H9 (cell line): ENCODE measurements at regions not wholly inside any gene's neighbourhood (a gene's known extent, or its start where the extent isn't known, plus 50 kb on each side); places are given as distances from the start of the nearest gene placed in this dataset.

Experiments used
- DNase-seq: peaks from one replicate; pipeline ENCODE4 v3.0.0-alpha.2; 2017
- H2AFZ ChIP-seq: one replicate; pipeline ENCODE4 v1.6.1; 2013; ENCODE audit warnings: mild to moderate bottlenecking, low read length, control low read depth, moderate library complexity
- H2AK5ac ChIP-seq: 2 replicates; pipeline ENCODE4 v1.6.1; 2013; ENCODE audit warnings: low read length, control low read depth, mixed read lengths; ENCODE audit not compliant: insufficient read length
- H2BK120ac ChIP-seq: one replicate; pipeline ENCODE4 v1.6.1; 2013; ENCODE audit warnings: low read depth, mild to moderate bottlenecking, low read length, control low read depth, inconsistent platforms; ENCODE audit not compliant: poor library complexity, severe bottlenecking
- H2BK12ac ChIP-seq: 2 replicates; pipeline ENCODE4 v1.6.1; 2013; ENCODE audit warnings: low read length, control low read depth, mixed read lengths, low read depth; ENCODE audit not compliant: insufficient read length
- H2BK15ac ChIP-seq: 2 replicates; pipeline ENCODE4 v1.6.1; 2013; ENCODE audit warnings: low read depth, low read length, control low read depth
- H2BK20ac ChIP-seq: one replicate; pipeline ENCODE4 v1.6.1; 2013; ENCODE audit warnings: low read depth, mild to moderate bottlenecking, low read length, control low read depth, inconsistent platforms; ENCODE audit not compliant: poor library complexity, severe bottlenecking
- H2BK5ac ChIP-seq: 2 replicates; pipeline ENCODE4 v1.6.1; 2013; ENCODE audit warnings: low read length, control low read depth, mixed read lengths; ENCODE audit not compliant: insufficient read length
- H3K14ac ChIP-seq: 2 replicates; pipeline ENCODE4 v1.6.1; 2013; ENCODE audit warnings: low read length, control low read depth; ENCODE audit not compliant: insufficient read depth
- H3K18ac ChIP-seq: 2 replicates; pipeline ENCODE4 v1.6.1; 2013; ENCODE audit warnings: low read depth, mild to moderate bottlenecking, mixed read lengths, low read length, control low read depth; ENCODE audit not compliant: insufficient read length
- H3K23ac ChIP-seq: 2 replicates; pipeline ENCODE4 v1.6.1; 2013; ENCODE audit warnings: low read length, control low read depth, mixed read lengths, low read depth; ENCODE audit not compliant: insufficient read length
- H3K23me2 ChIP-seq: 2 replicates; pipeline ENCODE4 v1.6.1; 2013; ENCODE audit warnings: low read depth, mild to moderate bottlenecking, mixed read lengths, low read length, control low read depth; ENCODE audit not compliant: insufficient read length, poor library complexity, severe bottlenecking
- H3K27ac ChIP-seq: 2 replicates; pipeline ENCODE4 v1.5.1; 2013; ENCODE audit warnings: low read length, control low read depth, mixed read lengths, low read depth; ENCODE audit not compliant: insufficient read length
- H3K27me3 ChIP-seq: 2 replicates; pipeline ENCODE4 v1.6.1; 2013; ENCODE audit warnings: low read length, control low read depth, inconsistent platforms; ENCODE audit not compliant: insufficient read depth
- H3K4ac ChIP-seq: 2 replicates; pipeline ENCODE4 v1.6.1; 2013; ENCODE audit warnings: low read depth, mild to moderate bottlenecking, control low read depth, inconsistent platforms, low read length, moderate library complexity
- H3K4me1 ChIP-seq: 2 replicates; pipeline ENCODE4 v1.6.1; 2013; ENCODE audit warnings: low read length, control low read depth, inconsistent platforms; ENCODE audit not compliant: insufficient read depth
- H3K4me2 ChIP-seq: 2 replicates; pipeline ENCODE4 v1.6.1; 2013; ENCODE audit warnings: low read length, control low read depth, mixed read lengths; ENCODE audit not compliant: insufficient read length, insufficient read depth
- H3K56ac ChIP-seq: 2 replicates; pipeline ENCODE4 v1.6.1; 2013; ENCODE audit warnings: low read depth, mild to moderate bottlenecking, mixed read lengths, low read length, control low read depth; ENCODE audit not compliant: insufficient read length
- H3K79me1 ChIP-seq: 2 replicates; pipeline ENCODE4 v1.6.1; 2013; ENCODE audit warnings: low read depth, mild to moderate bottlenecking, moderate library complexity, low read length, control low read depth, inconsistent platforms; ENCODE audit not compliant: insufficient read depth, poor library complexity, severe bottlenecking
- H3K79me2 ChIP-seq: 2 replicates; pipeline ENCODE4 v1.6.1; 2013; ENCODE audit warnings: low read length, control low read depth, inconsistent platforms; ENCODE audit not compliant: insufficient read depth
- H3K9ac ChIP-seq: 2 replicates; pipeline ENCODE4 v1.6.1; 2013; ENCODE audit warnings: low read length, control low read depth, mixed read lengths; ENCODE audit not compliant: insufficient read length; ENCODE audit errors: extremely low read depth
- H3K9me3 ChIP-seq: one replicate; pipeline ENCODE4 v1.6.1; 2013; ENCODE audit warnings: low read depth, low read length, inconsistent platforms; ENCODE audit not compliant: control insufficient read depth
- H3T11ph ChIP-seq: one replicate; pipeline ENCODE4 v1.6.1; 2013; ENCODE audit warnings: mild to moderate bottlenecking, low read length, control low read depth, inconsistent platforms
- H4K20me1 ChIP-seq: one replicate; pipeline ENCODE4 v1.6.1; 2013; ENCODE audit not compliant: control insufficient read depth, insufficient read length, insufficient read depth
- H4K5ac ChIP-seq: 2 replicates; pipeline ENCODE4 v1.6.1; 2013; ENCODE audit warnings: low read depth, mild to moderate bottlenecking, mixed read lengths, low read length, control low read depth; ENCODE audit not compliant: insufficient read length
- H4K8ac ChIP-seq: replicated peaks from 2 replicates; pipeline ENCODE4 v1.6.1; 2013; ENCODE audit warnings: low read length, control low read depth, mixed read lengths, low read depth; ENCODE audit not compliant: insufficient read length
- H4K91ac ChIP-seq: 2 replicates; pipeline ENCODE4 v1.6.1; 2013; ENCODE audit warnings: low read depth, mild to moderate bottlenecking, moderate library complexity, mixed read lengths, low read length, control low read depth; ENCODE audit not compliant: insufficient read length
- H3K27ac Mint-ChIP-seq, 3 experiments: 2 replicates in 2 of 3; 3 replicates in 1 of 3; pipeline ENCODE4 v1.8.0; 2020 to 2021; ENCODE audit warnings: mixed read lengths in 3 of 3, mild to moderate bottlenecking in 1 of 3, moderate library complexity in 1 of 3
- H3K27me3 Mint-ChIP-seq: 2 replicates; pipeline ENCODE4 v1.8.0; 2021; ENCODE audit warnings: low read depth, mild to moderate bottlenecking, moderate library complexity, mixed read lengths
- H3K36me3 Mint-ChIP-seq, 3 experiments: 2 replicates in 2 of 3; 3 replicates in 1 of 3; pipeline ENCODE4 v1.8.0; 2020 to 2021; ENCODE audit warnings: low read depth in 3 of 3, mixed read lengths in 3 of 3; ENCODE audit not compliant: insufficient read depth in 1 of 3
- H3K4me1 Mint-ChIP-seq, 2 experiments: 2 replicates each; pipeline ENCODE4 v1.8.0; 2020; ENCODE audit warnings: mixed read lengths in 2 of 2
- H3K4me3 Mint-ChIP-seq, 2 experiments: 2 replicates in 1 of 2; 3 replicates in 1 of 2; pipeline ENCODE4 v1.8.0; 2020 to 2021; ENCODE audit warnings: mild to moderate bottlenecking in 2 of 2, mixed read lengths in 2 of 2, moderate library complexity in 1 of 2
- H3K9me3 Mint-ChIP-seq, 2 experiments: 2 replicates in 1 of 2; 3 replicates in 1 of 2; pipeline ENCODE4 v1.8.0; 2020; ENCODE audit warnings: mild to moderate bottlenecking in 2 of 2, mixed read lengths in 2 of 2, moderate library complexity in 1 of 2
- CTCF ChIP-seq: fragments of 200-600 bp; sonication (generic); conservative IDR thresholded peaks from 3 replicates; pipeline ENCODE4 v1.8.0; 2021; ENCODE audit warnings: antibody characterized with exemption, mild to moderate bottlenecking

- Histone ChIP-seq H2BK15ac (no peak overlapping the region), H2BK20ac (no peak overlapping the region), H4K20me1 (no peaks in the 10 kb centered on the region), H3K4me2 (no peak overlapping the region), H3K23ac (no peak overlapping the region), H3K27me3 (no peaks in the 10 kb centered on the region), H3K4me1 (no peaks in the 10 kb centered on the region), H3K79me1 (no peaks in the 10 kb centered on the region), H3K79me2 (no peaks in the 10 kb centered on the region), H3K4ac (no peak overlapping the region), H2BK12ac (no peak overlapping the region), H3K56ac (no peak overlapping the region), H2BK120ac (no peak overlapping the region), H3K14ac (no peak overlapping the region), H2BK5ac (no peak overlapping the region), H3K27ac (no peak overlapping the region), H3K23me2 (no peaks in the 10 kb centered on the region), H4K91ac (no peak overlapping the region), H4K5ac (no peak overlapping the region), H3K18ac (no peak overlapping the region), H3T11ph (no peak overlapping the region), H2AFZ (no peak overlapping the region), H2AK5ac (no peak overlapping the region), H4K8ac (no peak overlapping the region), H3K9me3 (no peaks in the 10 kb centered on the region), H3K9ac (no peak overlapping the region)
- no peak overlapping the region for H3K27ac Mint-ChIP-seq
- H3K36me3 Mint-ChIP-seq = peaks cover 0 to 2% (median 0%) of the 10 kb centered on the region in 3 experiments; a peak in 2 of 7 replicates
- no peak for DNase-seq
- no peak overlapping the region for H3K4me3 Mint-ChIP-seq
- no peaks in the 10 kb centered on the region for H3K27me3 Mint-ChIP-seq
- no peaks in the 10 kb centered on the region; a peak in 2 of 5 replicates for H3K9me3 Mint-ChIP-seq
- no peak for TF ChIP-seq CTCF
- 0 out of 4 replicates have a peak, but pooled peaks cover 0 to under 1% of the 10 kb centered on the region in 2 experiments for H3K4me1 Mint-ChIP-seq
Measured at GRCh38 chr4:126385954-126386353, 1071.2 kb downstream of the FAT4 start.
